GM12891 (cell line): ENCODE measurements at regions not wholly inside any gene's neighbourhood (a gene's known extent, or its start where the extent isn't known, plus 50 kb on each side); places are given as distances from the start of the nearest gene placed in this dataset.

Experiments
- POLR2A ChIP-seq: IDR thresholded peaks from 2 replicates; pipeline ENCODE4 v1.6.1; 2011; ENCODE audit warnings: low read depth, low read length, control low read depth
- POLR2AphosphoS5 ChIP-seq: IDR thresholded peaks from 2 replicates; pipeline ENCODE4 v1.6.1; 2011; ENCODE audit warnings: low read depth, low read length, control low read depth
- POU2F2 ChIP-seq: IDR thresholded peaks from 2 replicates; pipeline ENCODE4 v1.6.1; 2011; ENCODE audit warnings: low read depth, mild to moderate bottlenecking, control low read depth, low read length, moderate library complexity

- TF ChIP-seq POLR2A (no peak), POU2F2 (no peak), POLR2AphosphoS5 (no peak)
Observed at GRCh38 chr11:109221190-109221589, 200.8 kb upstream of the C11orf87 start.
